ENCODE measurements at regions not wholly inside any gene's neighbourhood (a gene's known extent, or its start where the extent isn't known, plus 50 kb on each side); places are given as distances from the start of the nearest gene placed in this dataset.

GRCh38 chr2:22748909-22749308 is 636.1 kb upstream of the KLHL29 start:
- POLR2A ChIA-PET, result no interaction called here
- in situ Hi-C loops (cut with HindIII; ENCODE audit: low pct_unique_long_range_greater_than_20kb, low sequenced_read_pairs), result no loop called here
- BruUV-seq (replicated peaks), result no TSS peak
- Histone ChIP-seq H3K27me3 (ENCODE audit: control insufficient read depth, insufficient read depth, low read length) (no peaks in the 10 kb centered on the region), H3K4me3 (ENCODE audit: low read depth in 2 of 2, low read length in 2 of 2) (no peak overlapping the region), H3K27ac (ENCODE audit: low read length) (no peak overlapping the region), H3K9me3 (ENCODE audit: control insufficient read depth, insufficient read depth, low read depth, low read length) (no peaks in the 10 kb centered on the region), H3K4me1 (ENCODE audit: control insufficient read depth, insufficient read depth, low read length) (no peaks in the 10 kb centered on the region), H3K36me3 (ENCODE audit: control insufficient read depth, insufficient read depth, low read length) (no peaks in the 10 kb centered on the region)
- no peak for DNase-seq (ENCODE audit: low read depth, low spot score)
- no peak for TF ChIP-seq CTCF (IDR thresholded peaks at IDR 0.05)
- TF ChIP-seq TCF7L2 (IDR thresholded peaks at IDR 0.05; ENCODE audit: low read depth, low read length), result no peak
- TF ChIP-seq, protein P1, sequence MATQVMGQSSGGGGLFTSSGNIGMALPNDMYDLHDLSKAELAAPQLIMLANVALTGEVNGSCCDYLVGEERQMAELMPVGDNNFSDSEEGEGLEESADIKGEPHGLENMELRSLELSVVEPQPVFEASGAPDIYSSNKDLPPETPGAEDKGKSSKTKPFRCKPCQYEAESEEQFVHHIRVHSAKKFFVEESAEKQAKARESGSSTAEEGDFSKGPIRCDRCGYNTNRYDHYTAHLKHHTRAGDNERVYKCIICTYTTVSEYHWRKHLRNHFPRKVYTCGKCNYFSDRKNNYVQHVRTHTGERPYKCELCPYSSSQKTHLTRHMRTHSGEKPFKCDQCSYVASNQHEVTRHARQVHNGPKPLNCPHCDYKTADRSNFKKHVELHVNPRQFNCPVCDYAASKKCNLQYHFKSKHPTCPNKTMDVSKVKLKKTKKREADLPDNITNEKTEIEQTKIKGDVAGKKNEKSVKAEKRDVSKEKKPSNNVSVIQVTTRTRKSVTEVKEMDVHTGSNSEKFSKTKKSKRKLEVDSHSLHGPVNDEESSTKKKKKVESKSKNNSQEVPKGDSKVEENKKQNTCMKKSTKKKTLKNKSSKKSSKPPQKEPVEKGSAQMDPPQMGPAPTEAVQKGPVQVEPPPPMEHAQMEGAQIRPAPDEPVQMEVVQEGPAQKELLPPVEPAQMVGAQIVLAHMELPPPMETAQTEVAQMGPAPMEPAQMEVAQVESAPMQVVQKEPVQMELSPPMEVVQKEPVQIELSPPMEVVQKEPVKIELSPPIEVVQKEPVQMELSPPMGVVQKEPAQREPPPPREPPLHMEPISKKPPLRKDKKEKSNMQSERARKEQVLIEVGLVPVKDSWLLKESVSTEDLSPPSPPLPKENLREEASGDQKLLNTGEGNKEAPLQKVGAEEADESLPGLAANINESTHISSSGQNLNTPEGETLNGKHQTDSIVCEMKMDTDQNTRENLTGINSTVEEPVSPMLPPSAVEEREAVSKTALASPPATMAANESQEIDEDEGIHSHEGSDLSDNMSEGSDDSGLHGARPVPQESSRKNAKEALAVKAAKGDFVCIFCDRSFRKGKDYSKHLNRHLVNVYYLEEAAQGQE (IDR thresholded peaks at IDR 0.05; ENCODE audit: insufficient read depth in 1 of 2, low read depth in 2 of 2, low read length in 1 of 2), result no peak
- no peak for TF ChIP-seq POLR2AphosphoS5 (IDR thresholded peaks at IDR 0.05; ENCODE audit: low read depth, low read length)
- no peak for TF ChIP-seq SIN3A (IDR thresholded peaks at IDR 0.05; ENCODE audit: borderline replicate concordance, insufficient read depth, low read depth, low read length)
- CTCF ChIA-PET, result no interaction called here
- ATAC-seq, result no peak
- intact Hi-C loops (cut with micrococcal nuclease; ENCODE audit: unreplicated experiment), result no loop called here

DNA sequence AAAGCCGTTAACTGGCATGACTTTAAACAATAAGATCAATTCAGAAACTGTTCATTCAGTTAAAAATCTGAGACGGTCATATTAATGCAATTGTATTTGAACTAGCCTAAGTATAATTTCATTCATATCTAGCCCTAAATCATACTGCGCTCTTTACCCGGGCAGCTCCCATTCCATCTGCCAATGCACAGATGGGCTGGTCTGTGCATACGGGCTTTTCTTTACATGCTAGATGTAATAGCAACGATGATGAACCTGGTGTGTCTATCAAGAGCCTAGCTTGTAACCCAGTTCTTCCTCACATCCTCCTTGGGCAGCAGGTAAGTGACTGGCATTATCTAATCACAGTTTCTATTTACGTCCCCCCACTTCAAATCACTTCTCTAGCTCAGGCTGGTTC is 631.5 kb upstream of the KLHL29 start:
- in situ Hi-C loops (cut with HindIII; ENCODE audit: low pct_unique_long_range_greater_than_20kb, low sequenced_read_pairs), result no loop called here
- Histone ChIP-seq H3K27me3 (ENCODE audit: control insufficient read depth, insufficient read depth, low read length) (no peaks in the 10 kb centered on the region), H3K4me1 (ENCODE audit: control insufficient read depth, insufficient read depth, low read length) (no peaks in the 10 kb centered on the region), H3K36me3 (ENCODE audit: control insufficient read depth, insufficient read depth, low read length) (no peaks in the 10 kb centered on the region), H3K4me3 (ENCODE audit: low read depth in 2 of 2, low read length in 2 of 2) (no peak overlapping the region), H3K27ac (ENCODE audit: low read length) (no peak overlapping the region), H3K9me3 (ENCODE audit: control insufficient read depth, insufficient read depth, low read depth, low read length) (no peaks in the 10 kb centered on the region)
- no peak for DNase-seq (ENCODE audit: low read depth, low spot score)
- ChIA-PET POLR2A (no interaction called here), CTCF (no interaction called here)
- no peak for ATAC-seq
- BruUV-seq (replicated peaks), result no TSS peak
- intact Hi-C loops (cut with micrococcal nuclease; ENCODE audit: unreplicated experiment), result no loop called here
- TF ChIP-seq CTCF (IDR thresholded peaks at IDR 0.05) (no peak), TCF7L2 (IDR thresholded peaks at IDR 0.05; ENCODE audit: low read depth, low read length) (no peak), SIN3A (IDR thresholded peaks at IDR 0.05; ENCODE audit: borderline replicate concordance, insufficient read depth, low read depth, low read length) (no peak), POLR2AphosphoS5 (IDR thresholded peaks at IDR 0.05; ENCODE audit: low read depth, low read length) (no peak)
- TF ChIP-seq, protein P1 (IDR thresholded peaks at IDR 0.05; ENCODE audit: insufficient read depth in 1 of 2, low read depth in 2 of 2, low read length in 1 of 2), result no peak

Data from Panc1 (cell line).